ENCODE measurements at regions not wholly inside any gene's neighbourhood (a gene's known extent, or its start where the extent isn't known, plus 50 kb on each side); places are given as distances from the start of the nearest gene placed in this dataset.
"Not testable (repeated sequence)": the region's sequence is repeated elsewhere in the genome, so short reads cannot be mapped to it uniquely, and the experiment has no call there.

GRCh38 chr21:25220169-25220568 is 387.1 kb downstream of the MRPL39 start:
- DNase-seq: no peak

GRCh38 chr21:25215698-25216384 is 391.4 kb downstream of the MRPL39 start:
- DNase-seq: no peak

DNA sequence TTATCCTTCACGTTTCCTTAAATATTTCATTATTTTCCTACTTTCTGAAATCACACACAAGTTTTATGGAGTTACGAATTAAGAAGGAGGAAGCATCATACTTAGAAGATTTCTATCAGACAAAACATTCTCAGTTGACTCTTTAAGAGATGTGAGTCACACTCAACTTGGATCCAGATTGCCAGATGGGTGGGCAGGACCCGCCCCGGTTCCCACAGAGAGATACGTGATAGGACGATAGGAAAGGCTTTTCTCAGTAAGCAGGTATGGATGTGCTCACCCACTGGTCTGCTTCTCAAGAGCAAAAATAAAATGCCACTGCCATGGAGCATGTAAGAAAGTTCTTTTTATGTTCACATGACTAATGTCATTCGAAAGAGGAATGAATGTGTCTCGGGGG is 392.6 kb downstream of the MRPL39 start:
- no peak for DNase-seq

DNA sequence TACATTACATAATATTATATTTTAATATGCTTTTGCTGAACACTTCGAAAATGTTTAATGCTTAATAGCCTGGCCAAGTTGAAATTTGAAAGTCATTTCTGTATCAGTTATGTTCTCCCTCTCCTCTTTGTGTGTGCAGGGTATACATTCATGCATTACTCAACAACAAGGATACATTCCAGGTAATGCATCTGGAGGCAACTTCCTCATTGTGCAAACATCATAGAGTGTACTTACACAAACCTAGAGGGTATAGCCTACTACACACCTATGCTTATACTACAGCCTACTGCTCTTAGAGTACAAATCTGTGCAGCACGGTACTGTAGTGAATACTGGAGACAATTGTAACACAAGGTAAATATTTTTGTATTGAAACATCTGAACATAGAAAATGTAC is 407.3 kb downstream of the MRPL39 start:
- no peak for DNase-seq

DNA sequence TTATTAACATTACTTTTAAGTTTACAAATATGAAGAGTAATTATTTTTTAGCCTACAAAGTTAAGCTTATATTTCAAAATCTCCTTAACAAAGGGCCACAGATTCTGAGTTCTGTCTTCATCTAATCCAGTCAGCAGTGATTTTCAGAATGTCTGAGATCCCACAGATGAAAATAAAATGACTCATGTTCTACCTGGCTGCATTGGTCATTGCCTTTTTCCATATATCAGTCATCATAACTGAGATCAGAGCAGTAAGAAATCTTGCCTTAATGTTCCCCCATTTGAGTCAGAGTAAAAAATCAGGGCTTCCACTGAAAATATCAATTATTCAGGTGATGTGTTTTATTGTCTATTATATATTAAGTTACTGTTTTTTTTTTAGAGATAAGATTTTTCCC is 416.1 kb downstream of the MRPL39 start:
- DNase-seq: no peak

DNA sequence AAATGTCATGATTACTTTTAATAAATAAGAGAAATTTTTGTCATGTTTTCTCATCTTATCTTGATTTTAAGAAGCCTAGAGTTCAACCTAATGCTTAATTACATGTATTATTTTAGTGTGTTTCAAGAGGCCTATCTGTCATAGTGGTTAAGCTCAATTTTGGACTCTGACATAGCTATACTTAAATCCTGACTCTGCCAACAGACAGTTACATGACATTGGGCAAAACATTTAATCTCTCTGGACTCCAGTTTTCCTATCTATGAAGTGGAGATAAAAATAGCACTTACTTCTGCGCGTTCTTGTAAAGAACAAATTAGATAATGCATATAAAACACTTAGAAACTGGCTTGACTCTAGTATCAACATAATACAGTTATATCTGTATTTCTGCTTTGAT is 417.8 kb downstream of the MRPL39 start:
- no peak for DNase-seq

GRCh38 chr21:25188677-25189079 is 418.6 kb downstream of the MRPL39 start:
- DNase-seq: no peak

DNA sequence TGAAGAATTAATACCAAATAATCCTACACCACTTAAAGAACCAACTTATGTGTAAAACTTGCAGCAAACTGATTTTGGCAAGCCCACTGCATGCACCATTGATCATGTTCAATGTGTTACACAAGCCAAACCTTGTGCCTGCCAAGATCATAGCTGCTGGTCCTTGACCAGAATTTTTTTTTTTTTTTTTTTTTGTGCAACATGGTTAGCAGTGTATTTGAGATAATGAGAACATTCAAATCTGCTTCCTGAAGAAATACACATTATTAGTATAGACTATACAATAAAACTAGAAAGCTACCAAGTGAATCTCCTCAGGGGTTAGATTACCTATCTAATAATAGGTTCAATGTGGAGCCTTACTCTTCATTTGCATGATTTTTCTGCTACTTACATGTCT is 421.0 kb downstream of the MRPL39 start:
- no peak for DNase-seq

DNA sequence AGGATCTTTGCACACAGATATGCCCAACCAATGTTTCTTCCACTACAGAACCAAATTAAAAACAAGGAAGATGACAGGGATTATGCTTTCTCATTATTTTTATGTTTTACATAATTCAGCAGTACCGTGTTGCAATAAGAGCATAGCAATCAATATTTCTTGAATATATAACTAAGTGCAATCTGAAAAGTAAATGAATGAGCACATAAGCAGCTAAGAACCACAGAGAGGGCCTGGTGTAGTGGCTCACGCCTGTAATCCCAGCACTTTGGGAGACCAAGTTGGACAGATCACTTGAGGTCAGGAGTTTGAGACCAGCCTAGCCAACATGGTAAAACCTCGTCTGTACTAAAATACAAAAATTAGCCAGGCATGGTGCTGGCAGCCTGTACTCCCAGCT is 423.7 kb downstream of the MRPL39 start:
- no peak for DNase-seq

DNA sequence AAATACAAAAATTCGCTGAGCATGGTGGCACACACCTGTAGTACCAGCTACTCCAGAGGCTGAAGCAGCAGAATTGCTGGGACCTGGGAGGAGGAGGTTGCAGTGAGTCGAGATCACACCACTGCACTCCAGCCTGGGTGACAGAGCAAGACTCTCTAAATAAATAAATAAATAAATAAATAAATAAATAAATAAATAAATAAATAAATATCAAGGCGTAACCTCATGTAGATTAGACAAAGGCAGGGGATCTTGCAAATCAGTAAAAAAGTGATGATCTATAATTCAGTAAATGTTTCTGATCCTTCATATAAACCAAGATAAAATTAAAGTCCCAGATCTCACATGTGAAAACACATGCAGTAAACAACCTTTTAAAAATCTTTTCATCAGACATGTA is 425.6 kb downstream of the MRPL39 start:
- DNase-seq: not testable (repeated sequence)

GRCh38 chr21:25179116-25179515 is 428.2 kb downstream of the MRPL39 start:
- DNase-seq: no peak

DNA sequence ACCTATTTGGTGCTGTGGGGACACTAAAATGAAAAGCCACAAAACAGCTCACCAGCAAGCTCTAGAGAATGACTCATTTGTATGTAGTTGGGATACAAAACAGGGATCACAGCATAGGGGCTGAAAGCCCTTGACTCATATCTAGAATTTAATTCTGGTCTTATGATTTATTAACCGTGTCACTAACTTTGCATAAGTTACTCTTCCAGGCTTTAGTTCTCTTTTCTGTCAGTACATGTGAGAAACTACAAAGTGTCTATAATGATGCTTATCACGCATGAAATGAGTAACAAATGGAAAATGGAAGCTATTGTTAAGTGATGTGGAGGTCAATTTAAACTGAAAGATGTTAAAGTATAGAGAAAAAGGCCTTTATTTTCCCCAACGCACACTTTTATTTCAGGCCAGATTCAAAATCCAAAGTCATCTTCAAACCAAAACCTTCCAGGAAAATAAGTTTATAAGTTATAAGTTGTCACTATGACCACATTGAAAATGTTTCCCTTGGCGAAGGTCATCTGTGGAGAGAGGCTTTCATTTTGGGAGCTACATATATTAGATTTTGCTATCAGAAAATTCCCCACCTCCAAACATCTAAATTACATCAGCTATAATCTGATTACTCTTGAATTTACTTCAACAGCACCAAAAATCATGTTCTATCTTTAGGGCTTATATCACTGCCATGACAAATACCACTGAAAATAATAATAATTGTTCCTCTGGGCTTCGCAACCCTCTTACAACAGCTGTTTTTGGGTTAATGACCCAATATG is 430.5 kb downstream of the MRPL39 start:
- no peak for DNase-seq

DNA sequence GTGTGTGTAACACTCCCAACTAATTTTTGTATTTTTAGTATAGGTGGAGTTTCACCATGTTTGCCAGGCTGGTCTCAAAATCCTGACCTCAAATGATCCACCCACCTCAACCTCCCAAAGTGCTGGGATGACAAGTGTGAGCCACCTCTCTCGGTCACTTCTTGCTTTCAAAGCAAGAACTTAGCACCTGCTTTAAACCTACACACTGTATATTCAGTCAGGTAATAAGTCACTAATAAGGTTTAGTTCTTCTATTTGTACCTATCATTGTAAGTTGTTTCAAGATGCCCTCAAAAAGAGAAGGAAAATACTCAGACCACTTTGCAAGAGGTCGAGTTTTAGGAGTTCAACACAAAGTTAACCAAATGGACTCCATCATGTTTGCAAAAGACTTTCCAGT is 431.3 kb downstream of the MRPL39 start:
- no peak for DNase-seq

DNA sequence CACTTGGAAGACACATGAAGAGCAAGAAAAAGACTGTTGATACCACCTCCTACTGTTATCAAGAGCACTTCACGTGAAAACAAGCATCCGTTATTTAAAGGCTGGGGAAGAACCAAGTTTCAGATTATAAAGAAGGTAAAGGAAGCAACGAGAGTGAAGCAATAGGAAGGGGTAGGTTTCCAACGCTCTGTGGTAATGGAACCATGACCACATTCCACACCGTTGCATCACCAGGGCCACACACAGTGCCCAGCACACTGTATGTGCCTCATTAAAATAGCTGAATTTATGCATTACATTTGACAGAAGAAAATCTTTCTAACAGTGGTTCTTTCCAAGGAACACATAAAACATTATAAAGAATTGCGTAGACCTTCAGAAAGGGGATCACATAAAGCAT is 435.8 kb downstream of the MRPL39 start:
- no peak for DNase-seq

GRCh38 chr21:25170681-25171080 is 436.6 kb downstream of the MRPL39 start:
- DNase-seq: no peak

DNA sequence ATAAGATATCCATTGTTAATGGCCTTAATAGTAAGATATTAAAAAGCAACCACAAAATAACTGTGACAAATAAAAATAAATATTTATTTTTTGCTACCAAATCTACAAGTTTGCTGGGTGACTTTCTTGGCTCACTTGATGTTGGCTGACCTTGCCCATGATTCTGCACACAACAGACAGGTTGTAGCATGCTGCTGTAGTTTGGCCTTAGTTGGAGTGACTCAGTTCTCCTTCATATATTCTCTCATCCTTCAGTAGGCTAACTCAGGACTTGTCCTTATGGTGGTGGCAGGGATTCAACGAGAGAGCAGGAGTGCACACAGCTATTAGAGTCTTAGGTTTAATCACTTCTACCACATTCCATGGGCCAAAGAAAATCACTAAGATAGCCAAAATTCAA is 437.9 kb downstream of the MRPL39 start:
- no peak for DNase-seq

DNA sequence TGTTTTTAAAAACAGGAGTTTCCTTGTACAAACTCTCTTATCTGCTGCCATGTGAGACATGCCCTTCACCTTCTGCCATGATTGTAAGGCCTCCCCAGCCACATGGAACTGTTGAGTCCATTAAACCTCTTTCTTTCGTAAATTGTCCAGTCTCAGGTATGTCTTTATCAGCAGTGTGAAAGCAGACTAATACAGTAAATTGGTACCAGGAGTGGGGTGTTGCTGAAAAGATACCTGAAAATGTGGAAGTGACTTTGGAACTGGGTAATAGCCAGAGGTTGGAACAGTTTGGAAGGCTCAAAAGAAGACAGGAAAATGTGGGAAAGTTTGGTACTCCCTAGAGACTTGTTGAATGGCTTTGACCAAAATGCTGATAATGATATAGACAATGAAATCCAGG is 440.4 kb downstream of the MRPL39 start:
- not testable (repeated sequence) for DNase-seq

- DNase-seq: no peak
These were observed 445.7 kb downstream of the MRPL39 start for GRCh38 chr21:25161571-25161970.

GRCh38 chr21:25155020-25155419 is 452.3 kb downstream of the MRPL39 start:
- DNase-seq: not testable (repeated sequence)

- DNase-seq: no peak
These were observed 458.3 kb downstream of the MRPL39 start for GRCh38 chr21:25149022-25149421.

DNA sequence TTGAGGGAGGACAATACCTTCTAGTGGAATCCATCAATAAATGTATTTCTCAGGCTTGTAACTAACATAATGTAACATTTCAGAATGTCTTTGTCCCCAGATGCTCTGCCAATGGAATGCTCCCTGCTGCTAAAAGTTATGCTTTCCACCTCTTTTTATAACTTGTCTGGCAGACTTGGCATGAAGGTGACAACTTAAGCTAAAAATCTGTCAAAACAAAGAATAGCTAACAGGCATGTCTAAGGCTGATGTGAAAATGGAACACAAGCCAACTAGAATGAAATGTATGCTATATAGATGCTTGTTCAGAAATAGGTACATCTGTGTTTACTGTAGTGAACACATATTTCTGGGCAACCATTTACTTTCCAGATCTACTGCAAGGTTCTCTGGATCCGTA is 467.9 kb downstream of the MRPL39 start:
- DNase-seq: no peak

- no peak for DNase-seq
These were observed 473.3 kb downstream of the MRPL39 start for GRCh38 chr21:25133939-25134338.

GRCh38 chr21:25127811-25128210 is 479.5 kb downstream of the MRPL39 start:
- no peak for DNase-seq

- no peak for DNase-seq
These were observed 480.3 kb downstream of the MRPL39 start for GRCh38 chr21:25127007-25127406.

- no peak for DNase-seq
These were observed 480.7 kb downstream of the MRPL39 start for GRCh38 chr21:25126564-25126963.

All from activated CD8-positive, alpha-beta memory T cell treated with anti-CD3 and anti-CD28 coated beads, Interleukin-2, amount 50 U/mL, for 48 hours (primary cell).